Ishikawa (cell line): ENCODE measurements at regions not wholly inside any gene's neighbourhood (a gene's known extent, or its start where the extent isn't known, plus 50 kb on each side); places are given as distances from the start of the nearest gene placed in this dataset.

Experiments
- CEBPB ChIP-seq: IDR thresholded peaks from 2 replicates; pipeline ENCODE4 v1.6.1; 2012
- CREB1 ChIP-seq: IDR thresholded peaks from 2 replicates; pipeline ENCODE4 v1.6.1; 2012; ENCODE audit warnings: low read depth
- EGR1 ChIP-seq: IDR thresholded peaks from 2 replicates; pipeline ENCODE4 v1.6.1; 2012
- EP300 ChIP-seq: IDR thresholded peaks from 2 replicates; pipeline ENCODE4 v1.6.1; 2012; ENCODE audit warnings: borderline replicate concordance
- FOXM1 ChIP-seq: IDR thresholded peaks from 2 replicates; pipeline ENCODE4 v1.6.1; 2012; ENCODE audit warnings: low read depth, borderline replicate concordance
- NFIC ChIP-seq: IDR thresholded peaks from 2 replicates; pipeline ENCODE4 v1.6.1; 2012
- RAD21 ChIP-seq: IDR thresholded peaks from 2 replicates; pipeline ENCODE4 v1.6.1; 2012; ENCODE audit warnings: low read depth
- TAF1 ChIP-seq: IDR thresholded peaks from 2 replicates; pipeline ENCODE4 v1.6.1; 2012; ENCODE audit warnings: low read depth, mild to moderate bottlenecking
- TCF12 ChIP-seq: IDR thresholded peaks from 2 replicates; pipeline ENCODE4 v1.6.1; 2012; ENCODE audit warnings: low read depth
- TEAD4 ChIP-seq: IDR thresholded peaks from 2 replicates; pipeline ENCODE4 v1.6.1; 2012
- YY1 ChIP-seq: IDR thresholded peaks from 2 replicates; pipeline ENCODE4 v1.6.1; 2012; ENCODE audit warnings: low read depth
- ZBTB7A ChIP-seq: IDR thresholded peaks from 2 replicates; pipeline ENCODE4 v1.6.1; 2012; ENCODE audit warnings: low read depth
- TF ChIP-seq, protein P1 (sequence below): IDR thresholded peaks from 2 replicates; pipeline ENCODE4 v1.6.1; 2012
- TF ChIP-seq, protein P2 (sequence below): IDR thresholded peaks from 2 replicates; pipeline ENCODE4 v1.6.1; 2012
- TF ChIP-seq, protein P3 (sequence below): IDR thresholded peaks from 2 replicates; pipeline ENCODE4 v1.6.1; 2012; ENCODE audit warnings: low read depth, mild to moderate bottlenecking

DNA sequence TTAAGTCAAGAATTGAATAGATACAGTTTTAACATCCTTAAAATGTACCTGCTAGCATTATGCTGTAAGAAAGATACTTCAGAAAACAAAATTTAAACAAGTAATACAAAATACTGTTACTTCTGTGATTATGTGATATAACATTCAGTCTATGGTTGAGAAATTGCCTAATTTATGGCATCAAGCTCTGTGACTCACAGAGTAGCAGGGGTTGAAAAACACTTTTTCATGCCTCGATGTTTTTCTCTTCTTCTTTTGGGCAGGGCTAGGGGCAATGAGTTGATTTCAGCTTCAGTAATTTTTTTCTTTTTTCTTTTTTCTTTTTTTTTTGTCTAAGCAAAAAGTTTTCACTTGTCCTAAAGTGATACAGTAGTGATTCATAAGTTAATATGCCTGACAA, 209.2 kb downstream of the MBL2 start:
- no peak for TF ChIP-seq TCF12
- no peak for TF ChIP-seq EP300
- TF ChIP-seq ZBTB7A = no peak
- TF ChIP-seq RAD21 = no peak
- TF ChIP-seq YY1 = no peak
- no peak for TF ChIP-seq CEBPB
- no peak for TF ChIP-seq FOXM1
- TF ChIP-seq NFIC = no peak
- TF ChIP-seq TEAD4 = no peak
- TF ChIP-seq CREB1 = no peak
- TF ChIP-seq, protein P1, sequence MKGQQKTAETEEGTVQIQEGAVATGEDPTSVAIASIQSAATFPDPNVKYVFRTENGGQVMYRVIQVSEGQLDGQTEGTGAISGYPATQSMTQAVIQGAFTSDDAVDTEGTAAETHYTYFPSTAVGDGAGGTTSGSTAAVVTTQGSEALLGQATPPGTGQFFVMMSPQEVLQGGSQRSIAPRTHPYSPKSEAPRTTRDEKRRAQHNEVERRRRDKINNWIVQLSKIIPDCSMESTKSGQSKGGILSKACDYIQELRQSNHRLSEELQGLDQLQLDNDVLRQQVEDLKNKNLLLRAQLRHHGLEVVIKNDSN = no peak

DNA sequence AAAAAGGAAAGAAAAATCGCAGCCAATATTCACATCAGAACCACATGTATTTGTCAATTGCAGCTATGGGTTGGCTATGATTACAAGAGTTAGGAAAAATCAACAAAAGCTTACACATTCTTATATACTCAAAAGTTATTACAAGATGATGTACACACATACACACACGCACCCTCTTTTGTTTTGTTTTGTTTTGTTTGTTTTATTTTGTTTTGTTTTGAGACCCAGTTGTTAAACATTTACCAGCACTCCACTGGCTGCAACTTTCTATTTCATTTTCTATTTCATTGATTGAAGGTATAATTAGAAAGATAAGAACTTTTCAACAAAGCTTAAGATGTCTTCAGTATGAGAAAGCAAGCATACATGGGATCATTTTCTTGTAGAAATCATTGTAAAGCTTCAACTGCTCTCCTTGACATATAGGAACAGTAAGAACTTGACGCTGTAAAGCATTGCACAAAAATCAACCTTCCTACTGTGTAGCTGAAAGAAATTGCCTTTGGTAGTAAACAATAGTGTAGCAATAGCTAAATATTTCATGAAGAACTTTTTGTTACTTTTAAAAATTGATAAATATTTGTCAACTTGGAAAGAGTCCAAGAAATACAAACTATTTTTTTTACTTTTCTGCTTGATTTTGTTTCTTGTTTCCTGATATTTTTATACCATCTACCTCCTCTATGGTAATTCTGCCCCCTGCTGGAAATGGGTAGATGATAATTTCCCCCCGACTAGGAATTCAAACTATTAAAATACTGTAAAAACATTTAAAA, 205.9 kb downstream of the MBL2 start:
- TF ChIP-seq YY1 (no peak), RAD21 (peak; percentile 60), CEBPB (no peak)

DNA sequence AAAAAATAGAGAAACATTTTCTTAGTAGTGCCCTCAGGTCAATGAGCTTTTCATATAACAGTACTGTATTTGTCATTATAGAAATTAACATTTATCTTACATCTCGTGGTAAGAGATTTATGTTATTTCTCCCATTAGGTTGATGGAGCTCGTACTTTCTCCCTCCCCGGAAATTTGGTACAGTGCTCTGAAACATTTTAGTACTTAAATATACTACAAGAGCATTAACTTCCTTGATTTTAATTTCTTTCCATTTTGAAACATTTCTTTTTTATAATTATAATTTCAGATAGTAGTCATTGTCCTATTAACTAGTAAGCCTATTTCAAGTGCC, 205.4 kb downstream of the MBL2 start:
- TF ChIP-seq, protein P2, sequence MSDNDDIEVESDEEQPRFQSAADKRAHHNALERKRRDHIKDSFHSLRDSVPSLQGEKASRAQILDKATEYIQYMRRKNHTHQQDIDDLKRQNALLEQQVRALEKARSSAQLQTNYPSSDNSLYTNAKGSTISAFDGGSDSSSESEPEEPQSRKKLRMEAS = no peak
- TF ChIP-seq CREB1 (no peak), NFIC (no peak), TAF1 (no peak), EP300 (no peak), CEBPB (no peak), ZBTB7A (no peak), FOXM1 (no peak), YY1 (no peak), EGR1 (no peak), TCF12 (no peak), RAD21 (no peak)
- TF ChIP-seq, protein P3, sequence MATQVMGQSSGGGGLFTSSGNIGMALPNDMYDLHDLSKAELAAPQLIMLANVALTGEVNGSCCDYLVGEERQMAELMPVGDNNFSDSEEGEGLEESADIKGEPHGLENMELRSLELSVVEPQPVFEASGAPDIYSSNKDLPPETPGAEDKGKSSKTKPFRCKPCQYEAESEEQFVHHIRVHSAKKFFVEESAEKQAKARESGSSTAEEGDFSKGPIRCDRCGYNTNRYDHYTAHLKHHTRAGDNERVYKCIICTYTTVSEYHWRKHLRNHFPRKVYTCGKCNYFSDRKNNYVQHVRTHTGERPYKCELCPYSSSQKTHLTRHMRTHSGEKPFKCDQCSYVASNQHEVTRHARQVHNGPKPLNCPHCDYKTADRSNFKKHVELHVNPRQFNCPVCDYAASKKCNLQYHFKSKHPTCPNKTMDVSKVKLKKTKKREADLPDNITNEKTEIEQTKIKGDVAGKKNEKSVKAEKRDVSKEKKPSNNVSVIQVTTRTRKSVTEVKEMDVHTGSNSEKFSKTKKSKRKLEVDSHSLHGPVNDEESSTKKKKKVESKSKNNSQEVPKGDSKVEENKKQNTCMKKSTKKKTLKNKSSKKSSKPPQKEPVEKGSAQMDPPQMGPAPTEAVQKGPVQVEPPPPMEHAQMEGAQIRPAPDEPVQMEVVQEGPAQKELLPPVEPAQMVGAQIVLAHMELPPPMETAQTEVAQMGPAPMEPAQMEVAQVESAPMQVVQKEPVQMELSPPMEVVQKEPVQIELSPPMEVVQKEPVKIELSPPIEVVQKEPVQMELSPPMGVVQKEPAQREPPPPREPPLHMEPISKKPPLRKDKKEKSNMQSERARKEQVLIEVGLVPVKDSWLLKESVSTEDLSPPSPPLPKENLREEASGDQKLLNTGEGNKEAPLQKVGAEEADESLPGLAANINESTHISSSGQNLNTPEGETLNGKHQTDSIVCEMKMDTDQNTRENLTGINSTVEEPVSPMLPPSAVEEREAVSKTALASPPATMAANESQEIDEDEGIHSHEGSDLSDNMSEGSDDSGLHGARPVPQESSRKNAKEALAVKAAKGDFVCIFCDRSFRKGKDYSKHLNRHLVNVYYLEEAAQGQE = no peak

DNA sequence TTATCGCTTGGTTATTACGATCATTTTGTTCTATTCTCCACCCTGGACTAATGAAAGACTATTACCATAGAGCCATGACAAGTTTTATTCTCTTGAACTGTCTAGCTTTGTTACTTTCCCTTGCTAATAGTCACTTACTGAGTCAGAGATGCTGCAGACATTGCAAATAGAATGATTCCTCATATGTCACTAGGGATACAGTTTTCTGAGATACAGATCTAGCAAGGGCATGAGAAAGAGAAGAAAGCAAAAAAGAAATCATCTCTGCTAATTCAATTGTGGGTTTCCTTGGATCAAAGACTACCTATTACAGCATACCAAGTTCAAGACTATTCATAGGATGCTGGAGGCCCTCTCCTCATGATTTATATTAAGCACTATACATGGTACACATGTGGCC, 204.3 kb downstream of the MBL2 start:
- no peak for TF ChIP-seq NFIC
- no peak for TF ChIP-seq TAF1
- no peak for TF ChIP-seq YY1
- TF ChIP-seq RAD21 = no peak
- TF ChIP-seq, protein P3 = no peak
- TF ChIP-seq TCF12 = no peak
- no peak for TF ChIP-seq ZBTB7A
- no peak for TF ChIP-seq EGR1
- no peak for TF ChIP-seq CREB1
- TF ChIP-seq, protein P1 = no peak
- TF ChIP-seq TEAD4 = no peak
- no peak for TF ChIP-seq FOXM1
- TF ChIP-seq CEBPB = no peak
- TF ChIP-seq, protein P2 = no peak

DNA sequence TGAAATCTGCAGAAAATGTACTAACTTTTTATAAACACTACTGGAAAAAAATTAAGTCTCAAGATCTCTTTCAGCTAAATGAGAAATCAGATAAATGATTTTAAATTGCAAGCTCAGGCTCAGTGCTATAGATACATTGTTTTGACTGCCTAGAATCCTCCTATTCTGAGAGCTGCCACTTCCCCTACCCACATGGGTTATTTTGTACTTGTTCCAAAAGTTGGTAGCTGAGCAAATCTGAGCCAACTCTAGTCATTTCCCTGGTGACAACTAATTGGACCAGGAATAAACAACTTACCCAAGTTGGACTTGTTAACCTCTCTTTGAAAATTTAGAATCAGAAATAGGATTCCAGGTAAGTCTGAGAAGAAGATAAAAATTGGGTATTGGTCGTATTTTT, 202.1 kb downstream of the MBL2 start:
- TF ChIP-seq ZBTB7A = no peak
- TF ChIP-seq, protein P1 = no peak
- no peak for TF ChIP-seq EP300
- TF ChIP-seq TAF1 = no peak
- no peak for TF ChIP-seq NFIC
- no peak for TF ChIP-seq TCF12
- no peak for TF ChIP-seq FOXM1
- TF ChIP-seq, protein P2 = no peak
- no peak for TF ChIP-seq EGR1
- TF ChIP-seq RAD21 = no peak
